Stimulated activated CD4-positive, alpha-beta T cell treated with anti-CD3 and anti-CD28 coated beads, Interleukin-15, amount 100 ng/mL, for 24 hours (primary cell): ENCODE measurements at regions not wholly inside any gene's neighbourhood (a gene's known extent, or its start where the extent isn't known, plus 50 kb on each side); places are given as distances from the start of the nearest gene placed in this dataset.
"Not testable (repeated sequence)": the region's sequence is repeated elsewhere in the genome, so short reads cannot be mapped to it uniquely, and the experiment has no call there.

Experiments
- DNase-seq: peaks from one replicate; pipeline ENCODE4 v3.0.0-alpha.2; 2020

- DNase-seq: no peak
These were observed 841.0 kb upstream of the PIK3C3 start for GRCh38 chr18:41113885-41114482.

- DNase-seq: no peak
These were observed 855.6 kb upstream of the PIK3C3 start for GRCh38 chr18:41099451-41099850.

- no peak for DNase-seq
These were observed 858.5 kb upstream of the PIK3C3 start for GRCh38 chr18:41096504-41096903.

- DNase-seq: no peak
These were observed 878.0 kb upstream of the PIK3C3 start for GRCh38 chr18:41077076-41077475.

- no peak for DNase-seq
These were observed 879.8 kb upstream of the PIK3C3 start for GRCh38 chr18:41075212-41075611.

- DNase-seq: no peak
These were observed 881.6 kb upstream of the PIK3C3 start for GRCh38 chr18:41073372-41073954.

- no peak for DNase-seq
These were observed 882.1 kb upstream of the PIK3C3 start for GRCh38 chr18:41072946-41073345.

- no peak for DNase-seq
These were observed 883.2 kb upstream of the PIK3C3 start for GRCh38 chr18:41071826-41072225.

GRCh38 chr18:41069167-41069566, 885.9 kb upstream of the PIK3C3 start:
- DNase-seq: no peak

- no peak for DNase-seq
These were observed 890.1 kb upstream of the PIK3C3 start for GRCh38 chr18:41064916-41065315.

- DNase-seq: no peak
These were observed 894.1 kb upstream of the PIK3C3 start for GRCh38 chr18:41060967-41061366.

GRCh38 chr18:41059126-41059415, 896.0 kb upstream of the PIK3C3 start:
- no peak for DNase-seq

GRCh38 chr18:41058351-41059125, 896.5 kb upstream of the PIK3C3 start:
- no peak for DNase-seq

GRCh38 chr18:41052625-41053024, 902.4 kb upstream of the PIK3C3 start:
- DNase-seq: no peak

- DNase-seq: not testable (repeated sequence)
These were observed 908.8 kb upstream of the PIK3C3 start for GRCh38 chr18:41046250-41046649.

- no peak for DNase-seq
These were observed 911.2 kb upstream of the PIK3C3 start for GRCh38 chr18:41043876-41044275.

GRCh38 chr18:41042866-41043265, 912.2 kb upstream of the PIK3C3 start:
- DNase-seq: no peak

GRCh38 chr18:41038071-41038470, 917.0 kb upstream of the PIK3C3 start:
- no peak for DNase-seq

GRCh38 chr18:41036346-41036745, 918.7 kb upstream of the PIK3C3 start:
- no peak for DNase-seq

GRCh38 chr18:41034413-41034812, 920.6 kb upstream of the PIK3C3 start:
- no peak for DNase-seq

- no peak for DNase-seq
These were observed 929.4 kb upstream of the PIK3C3 start for GRCh38 chr18:41025666-41026065.

GRCh38 chr18:41024792-41025191, 930.2 kb upstream of the PIK3C3 start:
- DNase-seq: no peak

- DNase-seq: no peak
These were observed 932.5 kb upstream of the PIK3C3 start for GRCh38 chr18:41022484-41022883.

- DNase-seq: no peak
These were observed 933.9 kb upstream of the PIK3C3 start for GRCh38 chr18:41021089-41021488.

- DNase-seq: no peak
These were observed 942.8 kb upstream of the PIK3C3 start for GRCh38 chr18:41012194-41012593.
